ENCODE measurements at regions not wholly inside any gene's neighbourhood (a gene's known extent, or its start where the extent isn't known, plus 50 kb on each side); places are given as distances from the start of the nearest gene placed in this dataset.

DNA sequence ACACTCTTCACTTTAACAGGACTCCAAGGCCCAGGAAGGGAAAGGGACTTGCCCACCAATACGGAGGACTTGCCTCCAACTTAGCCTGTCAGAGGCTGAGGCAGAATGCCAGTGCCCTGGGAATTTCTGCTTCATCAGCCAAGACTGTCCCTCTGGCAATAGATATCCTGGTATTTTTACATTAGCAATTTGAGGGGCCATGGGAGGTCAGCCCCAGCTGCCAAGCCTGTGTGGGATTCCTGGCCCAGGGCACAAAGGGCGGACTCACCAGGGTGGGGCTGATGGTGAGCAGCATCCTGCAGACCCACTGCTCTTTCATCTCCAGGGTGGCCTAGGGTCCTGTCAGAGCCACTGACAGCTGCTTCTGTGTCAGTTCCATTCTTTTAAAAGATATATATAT lies 78.3 kb upstream of the CIBAR2 start:
- no peak for DNase-seq

GRCh38 chr16:85191341-85191965 lies 79.2 kb upstream of the CIBAR2 start:
- DNase-seq = no peak

DNA sequence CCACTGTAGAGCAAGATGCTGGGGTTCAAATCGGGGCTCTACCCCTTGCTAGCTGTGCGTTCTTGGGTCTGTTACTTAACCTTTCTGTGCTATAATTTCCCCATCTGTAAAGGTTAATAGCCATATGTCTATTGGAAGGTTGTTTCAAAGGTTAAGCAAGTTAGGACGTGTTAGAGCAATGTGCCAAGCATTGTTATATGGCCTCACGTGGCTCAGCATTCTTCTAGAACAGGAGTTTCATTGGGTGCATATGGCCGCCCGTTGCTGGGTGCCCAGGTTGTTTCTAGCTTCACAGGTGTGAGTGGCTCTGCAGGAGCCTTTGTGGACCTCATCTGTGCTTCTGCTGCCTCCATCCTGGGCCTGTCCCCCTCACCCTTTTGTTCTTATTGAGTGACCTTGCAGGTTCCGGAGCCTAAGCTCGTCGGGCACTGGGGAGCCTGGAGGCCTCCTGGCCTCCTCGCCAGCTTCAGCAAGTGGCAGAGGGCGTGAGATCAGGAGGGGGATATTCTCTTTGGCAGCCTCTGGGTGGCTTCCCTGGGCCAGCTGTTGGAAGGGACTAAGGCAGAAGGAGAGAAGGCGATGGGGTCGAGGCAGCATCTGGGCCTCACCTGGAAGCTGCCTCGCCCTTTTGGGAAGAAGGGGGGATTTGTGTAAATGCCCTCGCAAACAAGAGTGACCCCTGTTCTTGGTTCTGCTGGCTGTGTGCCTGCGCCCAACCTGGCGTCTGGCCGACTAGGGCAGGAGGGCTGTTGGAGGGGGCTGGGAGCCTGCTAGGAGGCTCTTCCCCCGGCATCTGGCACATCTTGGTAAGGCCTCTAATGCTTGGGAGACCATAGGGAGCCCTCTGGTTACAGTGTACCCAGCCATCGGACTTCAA lies 80.2 kb upstream of the CIBAR2 start:
- DNase-seq = no peak

DNA sequence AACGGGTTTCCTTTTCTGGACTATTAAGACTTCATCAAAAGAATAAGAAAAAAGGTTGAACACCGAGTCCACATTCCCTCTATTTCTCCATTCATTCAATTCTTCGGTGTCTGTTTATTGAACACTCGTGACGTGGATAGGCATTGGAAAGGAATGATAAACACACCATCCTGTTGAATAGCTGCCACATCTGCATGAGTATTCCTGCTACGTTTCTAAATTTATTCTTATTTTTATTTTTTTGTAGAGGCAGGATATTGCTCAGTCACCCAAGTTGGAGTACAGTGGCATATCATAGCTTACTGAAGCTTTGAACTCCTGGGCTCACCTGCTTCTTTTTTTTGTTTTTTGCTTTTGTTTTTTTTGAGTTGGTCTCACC lies 80.8 kb upstream of the CIBAR2 start:
- DNase-seq = no peak

- no peak for DNase-seq
These were observed 81.6 kb upstream of the CIBAR2 start for GRCh38 chr16:85193876-85194275.

DNA sequence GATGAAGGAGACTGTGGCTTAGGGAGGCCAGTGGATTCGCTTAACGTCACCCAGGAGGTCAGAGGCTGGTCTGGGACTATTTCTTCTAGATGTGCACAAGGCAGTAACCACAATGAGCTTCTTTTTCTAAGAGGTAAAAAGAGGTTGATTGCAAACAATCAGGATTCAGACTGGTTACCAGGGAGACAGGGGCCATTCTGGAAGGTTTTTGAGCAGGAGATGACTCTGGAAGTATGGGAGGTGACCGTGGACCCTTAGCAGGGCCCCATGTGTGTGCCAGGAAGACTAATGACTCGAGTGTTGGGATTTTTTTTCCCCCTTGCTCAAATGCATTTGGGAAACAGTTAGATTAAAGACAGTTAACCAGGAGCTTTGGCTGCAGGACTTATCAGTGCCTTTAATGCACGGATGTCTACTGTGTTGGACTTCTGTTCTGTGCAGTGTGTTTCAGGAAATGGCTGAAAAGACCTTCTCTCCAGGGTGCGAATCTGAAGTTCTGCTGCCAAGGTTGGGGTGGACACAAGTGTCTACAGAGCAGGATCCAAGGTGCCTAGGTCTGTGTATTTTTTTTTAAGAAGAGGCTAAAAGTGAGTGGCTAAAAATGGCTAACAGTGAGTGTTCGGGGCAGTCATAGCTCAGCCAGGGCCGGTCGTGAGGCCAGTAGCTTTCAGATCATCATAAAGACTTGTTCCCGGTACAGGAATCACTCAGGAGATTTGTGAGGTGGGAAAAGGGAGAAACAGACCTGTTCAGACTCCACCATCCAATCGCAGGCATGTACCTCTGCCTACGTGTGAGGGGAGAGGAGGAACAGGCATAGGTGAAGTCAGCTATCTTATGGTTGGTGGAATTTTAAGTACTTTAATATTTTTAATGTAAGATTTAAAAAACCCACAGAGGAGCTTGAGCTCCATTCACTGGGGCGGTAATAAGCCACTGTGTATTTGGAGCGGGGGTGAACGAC lies 82.3 kb upstream of the CIBAR2 start:
- DNase-seq = no peak

- DNase-seq = no peak
These were observed 83.0 kb upstream of the CIBAR2 start for GRCh38 chr16:85195271-85195647.

GRCh38 chr16:85195900-85196772 lies 83.9 kb upstream of the CIBAR2 start:
- no peak for DNase-seq

GRCh38 chr16:85196976-85197375 lies 84.7 kb upstream of the CIBAR2 start:
- DNase-seq = no peak

DNA sequence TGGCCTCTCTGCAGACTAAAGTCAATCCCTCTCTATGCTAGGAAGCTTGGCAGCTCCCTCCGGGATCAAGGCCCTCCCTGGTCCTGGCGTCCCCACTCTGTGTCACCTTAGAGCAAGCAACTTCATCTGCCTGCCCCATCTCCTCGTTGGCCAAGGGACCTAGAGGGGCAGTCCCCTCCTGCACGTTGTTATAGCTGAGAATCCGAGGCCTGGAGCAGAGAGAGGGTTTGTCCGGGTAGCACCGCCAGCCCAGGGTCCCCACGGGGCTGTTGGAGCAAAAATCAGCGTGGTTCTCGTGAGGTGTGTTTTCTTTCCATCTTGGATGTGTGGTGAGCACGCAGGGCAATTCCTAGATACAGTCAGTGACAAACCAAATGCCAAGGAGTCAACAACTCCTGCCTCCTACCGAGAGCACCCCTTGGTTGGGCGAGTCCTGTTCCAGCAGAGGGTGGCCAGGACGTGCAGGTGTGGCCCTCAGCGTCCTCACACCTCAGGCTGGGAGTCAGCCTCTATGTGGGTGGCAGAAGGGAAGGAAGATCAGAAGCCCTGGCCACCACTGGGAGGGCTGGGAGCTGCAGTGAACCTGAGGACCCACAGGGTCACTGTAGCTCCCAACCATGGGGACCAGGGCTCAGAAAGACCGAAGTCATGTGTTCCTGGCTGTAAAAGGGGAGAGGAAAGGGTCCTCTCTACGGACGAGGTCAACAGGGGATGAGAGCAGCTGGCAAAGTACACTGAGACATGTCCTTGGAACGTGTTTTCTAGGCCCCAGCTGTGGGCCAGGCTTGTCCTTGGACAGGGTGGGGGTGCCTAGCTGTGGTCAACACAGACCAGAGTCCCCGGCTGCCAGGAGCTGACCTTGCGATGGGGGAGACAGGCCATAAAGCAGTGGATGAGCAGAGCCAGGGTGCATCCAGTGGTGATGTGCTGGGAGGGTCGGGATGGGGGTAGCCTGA lies 85.6 kb upstream of the CIBAR2 start:
- no peak for DNase-seq

- no peak for DNase-seq
These were observed 86.9 kb upstream of the CIBAR2 start for GRCh38 chr16:85199069-85199725.

DNA sequence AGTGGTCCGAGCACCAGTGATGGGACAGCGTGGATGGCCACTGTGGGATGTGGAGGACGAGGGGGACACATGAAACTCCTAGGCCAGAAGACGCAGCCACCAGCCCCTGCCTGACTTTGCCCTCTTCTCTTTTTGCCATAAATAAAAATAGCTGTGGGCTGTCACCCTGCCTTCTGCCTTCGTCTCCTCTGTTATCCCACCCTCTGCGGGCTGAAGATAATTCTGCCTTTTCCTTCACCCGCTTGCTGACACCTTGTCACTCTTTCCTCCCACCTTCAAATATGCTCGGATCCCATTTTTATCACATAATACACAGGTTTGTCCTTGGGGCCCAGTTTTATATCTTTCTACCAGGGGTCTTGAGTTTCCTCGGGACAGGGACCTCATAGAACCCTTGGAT lies 87.6 kb upstream of the CIBAR2 start:
- DNase-seq = no peak

- DNase-seq = no peak
These were observed 88.4 kb upstream of the CIBAR2 start for GRCh38 chr16:85200471-85201278.

DNA sequence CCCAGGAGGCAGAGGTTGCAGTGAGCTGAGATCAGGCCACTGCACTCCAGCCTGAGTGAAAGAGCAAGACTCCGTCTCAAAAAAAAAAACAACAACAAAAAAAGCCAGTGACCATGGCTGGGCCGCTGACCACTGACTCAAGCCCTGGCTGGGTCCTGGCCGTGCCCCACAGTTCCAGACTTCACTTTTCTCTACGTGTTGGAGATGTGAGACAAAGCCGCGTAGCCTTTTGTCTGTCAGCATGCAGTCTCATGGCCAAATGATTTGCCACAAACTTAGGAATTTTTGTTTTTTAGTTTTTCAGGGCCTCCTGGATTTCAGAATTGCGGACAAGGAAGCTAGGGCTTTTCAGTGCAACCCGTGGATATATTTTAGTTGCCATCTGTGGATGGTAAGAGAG lies 89.3 kb upstream of the CIBAR2 start:
- no peak for DNase-seq

- no peak for DNase-seq
These were observed 89.9 kb upstream of the CIBAR2 start for GRCh38 chr16:85202051-85202601.

GRCh38 chr16:85202631-85203461 lies 90.6 kb upstream of the CIBAR2 start:
- no peak for DNase-seq

DNA sequence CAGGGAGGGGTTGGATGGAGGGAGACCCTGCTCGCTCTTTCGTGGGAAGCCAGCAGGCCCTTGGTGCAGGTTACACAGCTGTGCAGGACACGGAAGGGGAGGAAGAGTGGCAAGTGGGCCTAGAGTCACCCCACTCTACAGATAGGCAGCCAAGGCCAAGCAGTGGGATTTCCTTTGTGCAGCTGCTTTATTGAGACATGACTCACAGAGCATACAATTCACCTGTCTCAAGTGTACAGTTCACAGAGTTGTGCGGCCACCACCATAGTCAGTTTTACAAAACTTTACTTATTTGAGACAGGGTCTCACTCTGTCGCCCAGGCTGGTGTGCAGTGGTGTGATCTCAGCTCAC lies 91.2 kb upstream of the CIBAR2 start:
- DNase-seq = no peak

- DNase-seq = no peak
These were observed 92.2 kb upstream of the CIBAR2 start for GRCh38 chr16:85204242-85205010.
